ENCODE measurements at regions not wholly inside any gene's neighbourhood (a gene's known extent, or its start where the extent isn't known, plus 50 kb on each side); places are given as distances from the start of the nearest gene placed in this dataset.

GRCh38 chr2:145855142-145855541 lies 1335.2 kb upstream of the ZEB2 start:
- Histone ChIP-seq H3K4me3 (ENCODE audit: low read length in 3 of 3) (no peak overlapping the region), H3K27ac (ENCODE audit: low read depth in 2 of 2, low read length in 2 of 2) (no peak overlapping the region), H3K27me3 (ENCODE audit: control insufficient read depth, insufficient read depth, low read length) (no peaks in the 10 kb centered on the region), H3K9ac (ENCODE audit: low read length in 3 of 3) (no peak overlapping the region), H3K9me3 (ENCODE audit: control insufficient read depth in 2 of 3, insufficient read depth in 1 of 3, low read length in 3 of 3) (no peaks in the 10 kb centered on the region), H3K4me1 (ENCODE audit: control insufficient read depth in 2 of 3, insufficient read depth in 2 of 3, low read depth in 1 of 3, low read length in 3 of 3) (no peaks in the 10 kb centered on the region), H3K36me3 (ENCODE audit: control insufficient read depth in 2 of 3, insufficient read depth in 3 of 3, low read length in 3 of 3) (no peaks in the 10 kb centered on the region)
- TF ChIP-seq CTCF (IDR thresholded peaks at IDR 0.05; ENCODE audit: borderline replicate concordance, extremely low read depth, insufficient read depth) = no peak
- no peak for DNase-seq
- no peak for FAIRE-seq
- intact Hi-C loops (cut with DNase I) = no loop called here

GRCh38 chr2:145854039-145854755 lies 1334.3 kb upstream of the ZEB2 start:
- no peaks in the 10 kb centered on the region for H3K36me3 ChIP-seq (ENCODE audit: control insufficient read depth in 2 of 3, insufficient read depth in 3 of 3, low read length in 3 of 3)
- H3K27ac ChIP-seq (ENCODE audit: low read depth in 2 of 2, low read length in 2 of 2) = no peak overlapping the region
- FAIRE-seq (no peak), DNase-seq (no peak)
- intact Hi-C loops (cut with DNase I) = no loop called here
- H3K27me3 ChIP-seq (ENCODE audit: control insufficient read depth, insufficient read depth, low read length) = no peaks in the 10 kb centered on the region
- no peak overlapping the region for H3K4me3 ChIP-seq (ENCODE audit: low read length in 3 of 3)
- no peak overlapping the region for H3K9ac ChIP-seq (ENCODE audit: low read length in 3 of 3)
- no peak for TF ChIP-seq CTCF (IDR thresholded peaks at IDR 0.05; ENCODE audit: borderline replicate concordance, extremely low read depth, insufficient read depth)
- H3K4me1 ChIP-seq (ENCODE audit: control insufficient read depth in 2 of 3, insufficient read depth in 2 of 3, low read depth in 1 of 3, low read length in 3 of 3) = no peaks in the 10 kb centered on the region
- H3K9me3 ChIP-seq (ENCODE audit: control insufficient read depth in 2 of 3, insufficient read depth in 1 of 3, low read length in 3 of 3) = no peaks in the 10 kb centered on the region

GRCh38 chr2:145851730-145852129 lies 1331.8 kb upstream of the ZEB2 start:
- H3K9me3 ChIP-seq (ENCODE audit: control insufficient read depth in 2 of 3, insufficient read depth in 1 of 3, low read length in 3 of 3) = no peaks in the 10 kb centered on the region
- FAIRE-seq = no peak
- H3K9ac ChIP-seq (ENCODE audit: low read length in 3 of 3) = no peak overlapping the region
- no peak for TF ChIP-seq CTCF (IDR thresholded peaks at IDR 0.05; ENCODE audit: borderline replicate concordance, extremely low read depth, insufficient read depth)
- H3K4me3 ChIP-seq (ENCODE audit: low read length in 3 of 3) = no peak overlapping the region
- no peaks in the 10 kb centered on the region for H3K27me3 ChIP-seq (ENCODE audit: control insufficient read depth, insufficient read depth, low read length)
- intact Hi-C loops (cut with DNase I) = no loop called here
- H3K4me1 ChIP-seq (ENCODE audit: control insufficient read depth in 2 of 3, insufficient read depth in 2 of 3, low read depth in 1 of 3, low read length in 3 of 3) = no peaks in the 10 kb centered on the region
- peak in 1 of 5 donors; percentile 1 for DNase-seq
- no peak overlapping the region for H3K27ac ChIP-seq (ENCODE audit: low read depth in 2 of 2, low read length in 2 of 2)
- no peaks in the 10 kb centered on the region for H3K36me3 ChIP-seq (ENCODE audit: control insufficient read depth in 2 of 3, insufficient read depth in 3 of 3, low read length in 3 of 3)

GRCh38 chr2:145849466-145849865 lies 1329.5 kb upstream of the ZEB2 start:
- intact Hi-C loops (cut with DNase I) = no loop called here
- no peaks in the 10 kb centered on the region for H3K27me3 ChIP-seq (ENCODE audit: control insufficient read depth, insufficient read depth, low read length)
- no peaks in the 10 kb centered on the region for H3K9me3 ChIP-seq (ENCODE audit: control insufficient read depth in 2 of 3, insufficient read depth in 1 of 3, low read length in 3 of 3)
- no peaks in the 10 kb centered on the region for H3K36me3 ChIP-seq (ENCODE audit: control insufficient read depth in 2 of 3, insufficient read depth in 3 of 3, low read length in 3 of 3)
- H3K4me3 ChIP-seq (ENCODE audit: low read length in 3 of 3) = no peak overlapping the region
- no peak for FAIRE-seq
- H3K4me1 ChIP-seq (ENCODE audit: control insufficient read depth in 2 of 3, insufficient read depth in 2 of 3, low read depth in 1 of 3, low read length in 3 of 3) = no peaks in the 10 kb centered on the region
- H3K9ac ChIP-seq (ENCODE audit: low read length in 3 of 3) = no peak overlapping the region
- no peak for DNase-seq
- H3K27ac ChIP-seq (ENCODE audit: low read depth in 2 of 2, low read length in 2 of 2) = no peak overlapping the region
- no peak for TF ChIP-seq CTCF (IDR thresholded peaks at IDR 0.05; ENCODE audit: borderline replicate concordance, extremely low read depth, insufficient read depth)

All from kidney (tissue), 13 donors.